Activated naive CD8-positive, alpha-beta T cell (primary cell): ENCODE measurements at regions not wholly inside any gene's neighbourhood (a gene's known extent, or its start where the extent isn't known, plus 50 kb on each side); places are given as distances from the start of the nearest gene placed in this dataset.

Source experiments
- H3K27ac Mint-ChIP-seq: one replicate; pipeline ENCODE4 v1.8.0; 2021; ENCODE audit warnings: mixed read lengths
- H3K27me3 Mint-ChIP-seq: one replicate; pipeline ENCODE4 v1.8.0; 2021; ENCODE audit warnings: mixed read lengths
- H3K36me3 Mint-ChIP-seq: one replicate; pipeline ENCODE4 v1.8.0; 2021; ENCODE audit warnings: mixed read lengths
- H3K4me1 Mint-ChIP-seq: one replicate; pipeline ENCODE4 v1.8.0; 2021; ENCODE audit warnings: low read depth, mixed read lengths
- H3K4me3 Mint-ChIP-seq: one replicate; pipeline ENCODE4 v1.8.0; 2021; ENCODE audit warnings: mild to moderate bottlenecking, mixed read lengths
- H3K9me3 Mint-ChIP-seq: one replicate; pipeline ENCODE4 v1.8.0; 2021; ENCODE audit warnings: low read depth, mixed read lengths

DNA sequence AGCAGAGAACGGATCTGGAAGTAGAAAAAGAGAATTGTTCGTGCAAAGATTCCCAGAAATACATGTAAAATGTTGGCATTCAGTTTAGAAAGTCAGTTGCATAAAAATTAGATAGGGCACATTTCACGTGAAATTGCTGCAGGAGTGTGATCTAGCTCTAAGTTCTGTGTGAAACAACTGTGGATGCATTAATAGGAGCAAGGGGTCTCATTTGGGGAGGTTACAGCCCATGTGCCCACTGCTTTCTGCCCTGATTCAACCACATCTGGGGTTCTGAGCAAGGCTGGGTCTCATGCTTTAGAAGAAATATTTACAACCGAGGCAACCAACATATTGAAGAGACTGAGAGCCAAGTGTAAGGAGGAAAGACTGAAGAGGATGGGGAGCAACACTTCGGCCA lies 639.0 kb downstream of the BCOR start:
- Mint-ChIP-seq H3K36me3 (no peaks in the 10 kb centered on the region), H3K4me3 (no peak overlapping the region), H3K9me3 (no peaks in the 10 kb centered on the region), H3K4me1 (peaks cover 16% of the 10 kb centered on the region), H3K27me3 (no peaks in the 10 kb centered on the region), H3K27ac (no peak overlapping the region)

GRCh38 chrX:39459204-39459603 lies 638.6 kb downstream of the BCOR start:
- H3K27me3 Mint-ChIP-seq: no peaks in the 10 kb centered on the region
- no peak overlapping the region for H3K4me3 Mint-ChIP-seq
- no peak overlapping the region for H3K27ac Mint-ChIP-seq
- H3K36me3 Mint-ChIP-seq: no peaks in the 10 kb centered on the region
- H3K4me1 Mint-ChIP-seq: peaks cover 19% of the 10 kb centered on the region
- no peaks in the 10 kb centered on the region for H3K9me3 Mint-ChIP-seq

DNA sequence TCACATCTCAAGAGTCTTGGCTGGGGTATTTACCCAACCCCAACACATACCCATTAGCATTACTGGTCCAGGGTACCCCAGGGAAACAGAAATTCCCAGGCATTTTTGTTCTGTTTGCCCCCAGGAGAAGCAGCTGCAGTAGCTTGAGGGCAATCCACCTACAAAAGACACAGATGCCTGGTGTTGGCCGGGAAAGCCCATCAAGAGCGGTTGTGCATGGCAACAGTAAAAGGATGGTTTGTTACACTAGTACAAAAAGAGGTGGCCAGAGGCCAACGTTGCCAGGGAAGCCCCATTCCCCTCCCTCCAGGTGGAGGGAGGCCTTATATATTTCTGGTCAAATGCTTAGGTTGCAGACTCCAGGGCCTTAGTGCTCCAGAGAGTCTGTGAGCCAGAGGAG lies 637.8 kb downstream of the BCOR start:
- H3K4me1 Mint-ChIP-seq: peaks cover 24% of the 10 kb centered on the region
- H3K27ac Mint-ChIP-seq: no peak overlapping the region
- H3K4me3 Mint-ChIP-seq: no peak overlapping the region
- no peaks in the 10 kb centered on the region for H3K9me3 Mint-ChIP-seq
- no peaks in the 10 kb centered on the region for H3K36me3 Mint-ChIP-seq
- no peaks in the 10 kb centered on the region for H3K27me3 Mint-ChIP-seq

DNA sequence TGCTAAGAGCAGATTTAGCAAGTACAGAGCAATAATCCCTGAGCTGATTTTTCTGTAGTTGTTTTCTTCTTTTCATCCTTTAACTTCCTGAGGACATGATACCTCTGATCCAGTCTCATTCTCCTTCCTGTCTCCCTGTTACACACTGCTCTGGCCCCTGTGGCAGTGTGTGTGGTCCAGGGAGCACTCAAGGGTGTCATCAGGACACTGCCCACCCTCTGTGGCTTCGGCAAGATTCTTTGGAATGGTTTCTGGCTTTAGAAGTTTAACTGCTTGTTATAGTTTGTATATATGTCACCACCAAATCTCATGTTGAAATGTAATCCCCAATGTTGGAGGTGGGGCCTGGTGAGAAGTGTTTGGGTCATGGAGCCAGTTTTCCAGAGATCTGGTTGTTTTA lies 637.3 kb downstream of the BCOR start:
- H3K27me3 Mint-ChIP-seq: no peaks in the 10 kb centered on the region
- no peak overlapping the region for H3K4me3 Mint-ChIP-seq
- H3K36me3 Mint-ChIP-seq: no peaks in the 10 kb centered on the region
- no peak overlapping the region for H3K27ac Mint-ChIP-seq
- H3K9me3 Mint-ChIP-seq: no peaks in the 10 kb centered on the region
- peaks cover 24% of the 10 kb centered on the region for H3K4me1 Mint-ChIP-seq

- Mint-ChIP-seq H3K4me3 (no peak overlapping the region), H3K9me3 (no peaks in the 10 kb centered on the region), H3K4me1 (peaks cover 24% of the 10 kb centered on the region), H3K27ac (peak overlapping the region; percentile 18), H3K27me3 (no peaks in the 10 kb centered on the region), H3K36me3 (no peaks in the 10 kb centered on the region)
Measured at GRCh38 chrX:39462835-39463234, 634.9 kb downstream of the BCOR start.

DNA sequence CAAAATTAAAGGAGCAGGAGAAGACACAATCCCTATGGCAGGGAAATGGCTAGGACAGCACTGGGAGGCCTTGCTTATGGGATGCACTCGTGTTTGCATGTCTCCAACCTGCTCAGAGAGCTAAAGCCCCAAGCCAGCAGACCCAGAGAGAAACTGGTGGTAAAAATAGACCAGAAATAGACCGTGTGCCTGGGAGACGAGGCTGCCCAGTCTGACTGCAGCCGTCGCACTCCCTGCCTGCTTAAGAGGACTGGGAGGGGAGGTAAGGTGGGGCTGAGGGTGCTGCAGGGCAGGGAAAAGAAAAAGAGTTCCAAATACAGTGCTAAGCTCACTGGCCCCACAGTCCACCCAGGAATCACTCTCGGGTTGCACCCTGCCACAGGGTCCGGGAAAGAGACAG lies 633.5 kb downstream of the BCOR start:
- Mint-ChIP-seq H3K27me3 (no peaks in the 10 kb centered on the region), H3K36me3 (no peaks in the 10 kb centered on the region), H3K4me1 (peaks cover 24% of the 10 kb centered on the region), H3K27ac (no peak overlapping the region), H3K4me3 (no peak overlapping the region), H3K9me3 (no peaks in the 10 kb centered on the region)

GRCh38 chrX:39465467-39465866 lies 632.3 kb downstream of the BCOR start:
- Mint-ChIP-seq H3K4me1 (peaks cover 24% of the 10 kb centered on the region), H3K27ac (no peak overlapping the region), H3K36me3 (no peaks in the 10 kb centered on the region), H3K4me3 (no peak overlapping the region), H3K27me3 (no peaks in the 10 kb centered on the region), H3K9me3 (no peaks in the 10 kb centered on the region)

DNA sequence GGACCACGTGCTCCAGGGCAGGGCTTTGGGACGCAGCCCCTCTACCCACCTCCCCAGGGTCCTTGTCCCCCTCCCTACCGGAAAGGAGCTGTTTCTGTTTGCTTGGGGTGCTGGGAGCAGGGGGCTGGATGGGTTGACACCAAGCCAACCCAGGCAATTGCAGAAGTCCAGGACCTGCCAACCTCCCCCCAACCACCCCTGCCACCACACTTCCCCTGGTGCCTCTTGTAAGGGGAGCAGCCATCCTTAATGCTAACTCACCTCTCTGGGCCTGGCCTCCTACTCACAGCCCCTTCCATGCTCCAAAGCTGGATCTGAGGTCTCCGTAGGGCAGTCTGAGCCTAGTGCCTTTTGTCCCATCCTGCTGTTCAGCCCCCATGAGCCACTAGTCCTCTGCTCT lies 631.9 kb downstream of the BCOR start:
- no peak overlapping the region for H3K4me3 Mint-ChIP-seq
- H3K36me3 Mint-ChIP-seq: no peaks in the 10 kb centered on the region
- H3K27ac Mint-ChIP-seq: no peak overlapping the region
- no peaks in the 10 kb centered on the region for H3K27me3 Mint-ChIP-seq
- no peaks in the 10 kb centered on the region for H3K9me3 Mint-ChIP-seq
- peaks cover 24% of the 10 kb centered on the region for H3K4me1 Mint-ChIP-seq

DNA sequence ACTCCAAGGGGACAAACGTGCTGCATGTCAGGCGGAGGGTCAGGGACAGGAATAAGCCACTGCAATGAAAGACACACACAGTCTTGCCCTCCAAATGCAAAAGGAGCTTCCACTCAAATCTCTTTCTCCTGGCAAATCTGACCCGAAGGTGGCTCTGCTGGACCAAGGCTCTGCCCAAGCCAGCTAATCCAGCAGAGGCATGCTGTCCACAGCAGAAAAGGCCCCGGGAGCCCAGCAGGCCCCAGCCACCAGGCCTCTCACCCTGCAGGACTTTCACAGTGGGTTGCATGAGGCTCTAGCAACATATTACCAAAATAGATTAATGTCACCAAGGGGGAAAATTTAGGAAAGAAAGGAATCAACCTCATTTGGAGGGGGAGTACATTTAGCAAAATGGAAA lies 628.6 kb downstream of the BCOR start:
- H3K9me3 Mint-ChIP-seq: no peaks in the 10 kb centered on the region
- no peak overlapping the region for H3K27ac Mint-ChIP-seq
- no peak overlapping the region for H3K4me3 Mint-ChIP-seq
- peaks cover 5% of the 10 kb centered on the region for H3K4me1 Mint-ChIP-seq
- H3K36me3 Mint-ChIP-seq: no peaks in the 10 kb centered on the region
- no peaks in the 10 kb centered on the region for H3K27me3 Mint-ChIP-seq

DNA sequence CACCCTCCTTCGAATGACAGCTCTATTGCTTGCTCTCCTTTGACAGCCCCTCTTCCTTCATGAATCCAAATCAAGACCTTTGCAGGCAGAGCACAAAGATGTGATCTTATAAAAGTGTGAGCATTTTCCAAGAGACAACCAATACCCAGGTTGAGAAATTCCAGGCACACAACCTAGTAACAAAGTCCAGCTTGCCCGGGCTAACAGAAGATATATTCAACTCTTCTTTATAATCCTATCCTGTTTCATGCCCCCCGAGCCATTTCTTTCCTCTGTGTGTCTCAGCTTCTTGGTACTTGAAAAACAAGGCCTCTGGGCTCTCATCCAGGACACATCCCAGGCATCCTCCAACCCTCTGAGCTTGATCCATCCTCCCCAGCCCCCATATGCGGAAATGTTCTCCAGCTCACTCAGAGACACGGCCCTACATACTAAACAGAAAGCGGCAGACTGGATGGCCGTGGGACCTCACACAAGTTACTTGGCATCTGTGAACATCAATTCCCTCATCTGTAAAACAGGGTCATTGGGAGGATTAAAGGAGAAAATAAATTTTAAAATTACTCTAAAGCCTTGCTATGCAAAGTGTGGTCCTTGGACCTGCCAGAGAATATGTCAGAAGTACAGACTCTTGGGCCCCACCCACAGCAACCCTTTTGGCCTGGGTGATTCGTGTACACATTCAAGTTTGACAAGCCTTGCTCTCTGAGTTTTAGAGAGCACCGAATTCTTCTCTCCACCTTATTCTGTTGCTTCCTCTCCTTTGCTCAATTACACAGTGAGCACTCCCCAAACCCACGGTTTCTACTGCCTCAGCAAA lies 627.0 kb downstream of the BCOR start:
- Mint-ChIP-seq H3K36me3 (no peaks in the 10 kb centered on the region), H3K9me3 (no peaks in the 10 kb centered on the region), H3K4me3 (no peak overlapping the region), H3K27me3 (no peaks in the 10 kb centered on the region), H3K27ac (no peak overlapping the region), H3K4me1 (no peaks in the 10 kb centered on the region)

- Mint-ChIP-seq H3K9me3 (no peaks in the 10 kb centered on the region), H3K27me3 (no peaks in the 10 kb centered on the region), H3K4me3 (no peak overlapping the region), H3K36me3 (no peaks in the 10 kb centered on the region), H3K4me1 (peaks cover 2% of the 10 kb centered on the region), H3K27ac (no peak overlapping the region)
Measured at GRCh38 chrX:39472161-39472560, 625.6 kb downstream of the BCOR start.

DNA sequence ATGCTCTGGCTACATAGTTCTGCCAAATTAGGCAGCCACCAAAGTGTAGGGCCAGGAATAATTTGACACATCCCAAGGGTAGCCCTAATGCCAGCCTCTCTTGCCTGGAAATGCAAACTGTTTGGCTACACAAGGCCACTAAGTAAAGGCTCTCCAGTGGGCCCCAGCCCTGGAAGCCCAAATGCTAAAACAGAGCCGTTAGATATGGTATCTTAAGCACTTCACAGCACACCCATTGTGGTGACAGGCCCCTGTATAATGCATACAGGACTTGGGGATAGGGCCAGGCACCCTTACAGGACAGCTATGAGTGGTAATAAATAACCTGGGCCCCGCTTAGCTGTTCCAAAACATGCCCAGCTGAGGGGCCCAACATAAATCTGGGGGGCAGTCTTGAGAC lies 623.9 kb downstream of the BCOR start:
- Mint-ChIP-seq H3K4me1 (peaks cover 11% of the 10 kb centered on the region), H3K4me3 (no peak overlapping the region), H3K9me3 (no peaks in the 10 kb centered on the region), H3K27me3 (no peaks in the 10 kb centered on the region), H3K36me3 (no peaks in the 10 kb centered on the region), H3K27ac (no peak overlapping the region)

GRCh38 chrX:39475372-39475771 lies 622.4 kb downstream of the BCOR start:
- H3K4me1 Mint-ChIP-seq: peaks cover 13% of the 10 kb centered on the region
- H3K27me3 Mint-ChIP-seq: no peaks in the 10 kb centered on the region
- H3K36me3 Mint-ChIP-seq: no peaks in the 10 kb centered on the region
- H3K27ac Mint-ChIP-seq: no peak overlapping the region
- no peaks in the 10 kb centered on the region for H3K9me3 Mint-ChIP-seq
- no peak overlapping the region for H3K4me3 Mint-ChIP-seq

DNA sequence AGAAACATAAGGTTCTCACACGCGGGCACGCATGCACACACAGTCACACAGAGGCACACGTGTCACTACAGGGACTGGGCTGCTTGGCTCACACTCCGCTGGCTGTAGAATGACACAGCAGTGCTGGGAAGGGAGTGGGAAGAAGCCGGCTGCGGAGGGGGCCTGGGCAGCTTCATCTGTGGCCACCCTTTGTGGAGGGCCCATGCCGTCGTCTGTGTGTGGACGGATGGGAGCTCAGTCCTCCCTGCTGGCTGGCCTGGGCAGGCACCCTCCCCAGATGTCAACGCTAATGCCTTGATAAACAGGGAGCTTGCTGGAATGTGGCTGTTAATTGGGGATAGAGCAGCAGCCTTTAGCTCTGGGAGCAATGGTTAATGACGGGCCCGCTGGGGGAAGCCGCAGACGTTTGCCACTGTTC lies 621.1 kb downstream of the BCOR start:
- no peaks in the 10 kb centered on the region for H3K9me3 Mint-ChIP-seq
- no peak overlapping the region for H3K4me3 Mint-ChIP-seq
- H3K27me3 Mint-ChIP-seq: no peaks in the 10 kb centered on the region
- no peaks in the 10 kb centered on the region for H3K36me3 Mint-ChIP-seq
- H3K27ac Mint-ChIP-seq: peak overlapping the region; percentile 50
- peaks cover 13% of the 10 kb centered on the region for H3K4me1 Mint-ChIP-seq

GRCh38 chrX:39477031-39477761 lies 620.6 kb downstream of the BCOR start:
- Mint-ChIP-seq H3K36me3 (no peaks in the 10 kb centered on the region), H3K9me3 (no peaks in the 10 kb centered on the region), H3K27me3 (no peaks in the 10 kb centered on the region), H3K4me1 (peaks cover 13% of the 10 kb centered on the region), H3K4me3 (no peak overlapping the region), H3K27ac (no peak overlapping the region)

GRCh38 chrX:39477762-39478120 lies 620.0 kb downstream of the BCOR start:
- no peaks in the 10 kb centered on the region for H3K36me3 Mint-ChIP-seq
- H3K4me1 Mint-ChIP-seq: peaks cover 13% of the 10 kb centered on the region
- H3K4me3 Mint-ChIP-seq: no peak overlapping the region
- no peak overlapping the region for H3K27ac Mint-ChIP-seq
- H3K27me3 Mint-ChIP-seq: no peaks in the 10 kb centered on the region
- H3K9me3 Mint-ChIP-seq: no peaks in the 10 kb centered on the region
